Glutamatergic neuron (in vitro differentiated cells): ENCODE measurements at regions not wholly inside any gene's neighbourhood (a gene's known extent, or its start where the extent isn't known, plus 50 kb on each side); places are given as distances from the start of the nearest gene placed in this dataset.

Source experiments
- DNase-seq: peaks from one replicate; pipeline ENCODE4 v3.0.0; 2022
- H3K27ac Mint-ChIP-seq: one replicate; pipeline ENCODE4 v1.8.0; 2020; ENCODE audit warnings: mild to moderate bottlenecking, mixed read lengths, inconsistent platforms; ENCODE audit not compliant: unreplicated experiment
- H3K27me3 Mint-ChIP-seq: one replicate; pipeline ENCODE4 v1.8.0; 2020; ENCODE audit warnings: mild to moderate bottlenecking, moderate library complexity, mixed read lengths, inconsistent platforms; ENCODE audit not compliant: unreplicated experiment
- H3K36me3 Mint-ChIP-seq: one replicate; pipeline ENCODE4 v1.8.0; 2020; ENCODE audit warnings: mild to moderate bottlenecking, mixed read lengths, inconsistent platforms; ENCODE audit not compliant: unreplicated experiment
- H3K4me1 Mint-ChIP-seq: one replicate; pipeline ENCODE4 v1.8.0; 2020; ENCODE audit warnings: mild to moderate bottlenecking, low read depth, mixed read lengths, inconsistent platforms; ENCODE audit not compliant: unreplicated experiment
- H3K4me3 Mint-ChIP-seq: one replicate; pipeline ENCODE4 v1.8.0; 2020; ENCODE audit warnings: mild to moderate bottlenecking, mixed read lengths, inconsistent platforms; ENCODE audit not compliant: unreplicated experiment
- H3K9me3 Mint-ChIP-seq: one replicate; pipeline ENCODE4 v1.8.0; 2020; ENCODE audit warnings: mild to moderate bottlenecking, moderate library complexity, mixed read lengths, inconsistent platforms; ENCODE audit not compliant: unreplicated experiment
- TF ChIP-seq, protein P1 (sequence below): fragments of 200-600 bp; sonication (generic); IDR thresholded peaks from one replicate; pipeline ENCODE4 v1.5.0; 2021; ENCODE audit not compliant: partially characterized antibody, unreplicated experiment

DNA sequence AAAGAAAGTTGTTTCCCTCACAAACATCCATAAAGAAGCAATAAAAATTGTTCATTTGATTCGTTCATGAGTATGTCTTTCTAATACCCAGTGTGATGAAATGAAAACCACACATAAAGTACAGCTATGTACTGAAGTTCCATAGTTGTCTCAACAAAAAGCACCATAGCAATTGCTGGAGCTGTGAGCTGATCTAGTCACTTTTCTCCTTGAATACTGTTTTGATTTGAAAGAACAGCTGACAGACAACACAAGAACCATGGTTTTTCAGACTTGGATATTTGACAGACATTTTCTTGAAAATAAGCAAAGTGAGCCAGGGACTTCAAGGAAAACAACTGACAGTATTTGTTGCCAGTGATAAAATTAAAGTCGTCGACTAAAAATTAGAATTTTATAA is 237.1 kb upstream of the PLD5 start:
- Mint-ChIP-seq H3K4me1 (no peaks in the 10 kb centered on the region), H3K27me3 (no peaks in the 10 kb centered on the region), H3K9me3 (no peaks in the 10 kb centered on the region), H3K4me3 (no peak overlapping the region), H3K27ac (no peak overlapping the region), H3K36me3 (peaks cover 4% of the 10 kb centered on the region)
- DNase-seq, result no peak
- TF ChIP-seq, protein P1, sequence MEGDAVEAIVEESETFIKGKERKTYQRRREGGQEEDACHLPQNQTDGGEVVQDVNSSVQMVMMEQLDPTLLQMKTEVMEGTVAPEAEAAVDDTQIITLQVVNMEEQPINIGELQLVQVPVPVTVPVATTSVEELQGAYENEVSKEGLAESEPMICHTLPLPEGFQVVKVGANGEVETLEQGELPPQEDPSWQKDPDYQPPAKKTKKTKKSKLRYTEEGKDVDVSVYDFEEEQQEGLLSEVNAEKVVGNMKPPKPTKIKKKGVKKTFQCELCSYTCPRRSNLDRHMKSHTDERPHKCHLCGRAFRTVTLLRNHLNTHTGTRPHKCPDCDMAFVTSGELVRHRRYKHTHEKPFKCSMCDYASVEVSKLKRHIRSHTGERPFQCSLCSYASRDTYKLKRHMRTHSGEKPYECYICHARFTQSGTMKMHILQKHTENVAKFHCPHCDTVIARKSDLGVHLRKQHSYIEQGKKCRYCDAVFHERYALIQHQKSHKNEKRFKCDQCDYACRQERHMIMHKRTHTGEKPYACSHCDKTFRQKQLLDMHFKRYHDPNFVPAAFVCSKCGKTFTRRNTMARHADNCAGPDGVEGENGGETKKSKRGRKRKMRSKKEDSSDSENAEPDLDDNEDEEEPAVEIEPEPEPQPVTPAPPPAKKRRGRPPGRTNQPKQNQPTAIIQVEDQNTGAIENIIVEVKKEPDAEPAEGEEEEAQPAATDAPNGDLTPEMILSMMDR, result no peak

DNA sequence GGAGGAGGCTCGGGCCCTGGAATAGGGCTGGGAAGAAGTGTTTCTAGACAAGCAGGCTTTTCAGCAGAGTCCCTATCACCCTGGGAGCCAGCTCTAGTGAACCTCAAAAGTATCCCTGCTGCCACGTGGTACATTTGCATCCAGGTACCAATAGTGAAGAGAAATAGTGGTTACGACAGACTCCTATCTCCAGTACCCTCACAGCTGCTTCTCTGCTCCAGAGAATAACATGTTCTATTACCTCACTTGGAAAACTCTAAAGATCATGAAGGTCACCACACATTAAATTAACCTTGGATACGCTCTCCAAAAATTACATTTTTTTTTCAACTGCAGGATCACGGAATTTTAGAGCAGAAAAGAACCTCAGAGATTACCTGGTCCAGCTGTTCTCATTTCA is 230.4 kb upstream of the PLD5 start:
- Mint-ChIP-seq H3K4me3 (no peak overlapping the region), H3K27ac (no peak overlapping the region), H3K27me3 (no peaks in the 10 kb centered on the region), H3K36me3 (no peaks in the 10 kb centered on the region), H3K9me3 (no peaks in the 10 kb centered on the region), H3K4me1 (no peaks in the 10 kb centered on the region)
- DNase-seq, result no peak
- TF ChIP-seq, protein P1, result no peak

DNA sequence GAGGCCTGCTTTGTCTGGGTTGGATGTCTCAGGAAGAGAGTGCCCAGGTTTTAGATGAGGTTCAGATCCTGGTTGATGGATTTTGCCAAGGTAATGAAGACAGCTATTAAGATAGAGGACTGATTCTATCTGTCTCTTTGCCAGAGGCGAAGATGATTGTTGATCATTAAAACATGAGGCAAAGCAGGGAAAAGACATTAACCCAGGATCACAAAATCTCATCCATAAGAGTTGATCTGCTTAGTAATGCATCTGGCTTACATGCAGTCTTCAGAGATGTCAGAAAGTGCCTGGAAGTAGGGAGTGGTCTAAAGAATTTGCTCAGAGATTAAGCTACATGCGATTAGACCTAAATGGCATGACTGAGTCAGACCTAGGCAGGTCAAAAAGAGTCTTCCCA is 229.6 kb upstream of the PLD5 start:
- Mint-ChIP-seq H3K4me1 (no peaks in the 10 kb centered on the region), H3K9me3 (no peaks in the 10 kb centered on the region), H3K27me3 (no peaks in the 10 kb centered on the region), H3K4me3 (no peak overlapping the region), H3K27ac (no peak overlapping the region), H3K36me3 (no peaks in the 10 kb centered on the region)
- TF ChIP-seq, protein P1, result no peak
- no peak for DNase-seq

DNA sequence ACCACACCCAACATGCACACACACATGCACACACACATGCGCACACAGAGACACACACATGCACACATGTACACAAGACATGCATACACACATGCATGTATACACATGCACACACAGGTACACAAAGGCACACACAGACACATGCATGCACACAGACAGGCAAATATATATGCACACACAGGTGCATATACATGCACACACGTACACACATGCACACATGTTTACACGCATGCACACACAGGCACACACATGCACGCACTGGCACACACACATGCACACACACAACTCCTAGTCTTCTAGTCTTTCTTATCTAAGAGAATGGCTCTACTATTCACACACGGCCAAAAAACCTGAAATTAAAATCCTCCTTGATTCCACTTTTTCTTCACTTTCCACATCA is 222.7 kb upstream of the PLD5 start:
- Mint-ChIP-seq H3K27me3 (no peaks in the 10 kb centered on the region), H3K36me3 (no peaks in the 10 kb centered on the region)

DNA sequence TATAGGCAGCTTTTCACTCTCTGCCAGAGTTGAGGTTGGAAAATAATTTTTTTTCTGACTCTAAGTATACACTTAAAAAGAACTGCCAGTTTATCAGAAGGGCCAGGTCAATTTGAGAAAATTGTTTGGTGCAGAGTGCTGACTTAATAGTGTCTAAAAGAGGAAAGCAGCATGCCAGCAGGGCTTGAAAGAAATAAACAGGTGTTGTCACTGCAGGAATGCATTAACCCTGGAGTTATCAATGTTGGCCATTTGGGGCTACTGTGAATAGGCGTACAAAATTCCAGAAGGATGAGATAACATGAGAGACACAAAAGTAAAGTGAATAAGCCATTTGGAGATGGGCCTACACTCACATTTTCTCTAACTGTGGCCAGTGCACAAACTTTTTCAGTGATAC is 220.6 kb upstream of the PLD5 start:
- no peak overlapping the region for H3K4me3 Mint-ChIP-seq
- H3K36me3 Mint-ChIP-seq, result peaks cover 4% of the 10 kb centered on the region
- H3K27me3 Mint-ChIP-seq, result no peaks in the 10 kb centered on the region
- no peak overlapping the region for H3K27ac Mint-ChIP-seq
- peaks cover 3% of the 10 kb centered on the region for H3K9me3 Mint-ChIP-seq
- no peak for DNase-seq
- no peaks in the 10 kb centered on the region for H3K4me1 Mint-ChIP-seq
- TF ChIP-seq, protein P1, result no peak

More for the DNA sequence above, 222.7 kb upstream of the PLD5 start:
- TF ChIP-seq, protein P1, result no peak
- DNase-seq, result no peak
- peaks cover 1% of the 10 kb centered on the region for H3K9me3 Mint-ChIP-seq
- no peak overlapping the region for H3K27ac Mint-ChIP-seq
- no peaks in the 10 kb centered on the region for H3K4me1 Mint-ChIP-seq
- no peak overlapping the region for H3K4me3 Mint-ChIP-seq
